HG03159 (cell line): ENCODE measurements at regions not wholly inside any gene's neighbourhood (a gene's known extent, or its start where the extent isn't known, plus 50 kb on each side); places are given as distances from the start of the nearest gene placed in this dataset.
"Not testable (repeated sequence)": the region's sequence is repeated elsewhere in the genome, so short reads cannot be mapped to it uniquely, and the experiment has no call there.

Experiments
- ATAC-seq: cut with Tn5 transposase; IDR thresholded peaks from one replicate; pipeline ENCODE4 v1.9.1; 2021; ENCODE audit warnings: mild to moderate bottlenecking, moderate library complexity; ENCODE audit not compliant: unreplicated experiment

- ATAC-seq, result no peak
These were observed 529.2 kb downstream of the RAPGEF2 start for GRCh38 chr4:159632031-159632430.

- no peak for ATAC-seq
These were observed 536.9 kb downstream of the RAPGEF2 start for GRCh38 chr4:159639671-159640323.

- ATAC-seq, result no peak
These were observed 546.4 kb downstream of the RAPGEF2 start for GRCh38 chr4:159649237-159649636.

DNA sequence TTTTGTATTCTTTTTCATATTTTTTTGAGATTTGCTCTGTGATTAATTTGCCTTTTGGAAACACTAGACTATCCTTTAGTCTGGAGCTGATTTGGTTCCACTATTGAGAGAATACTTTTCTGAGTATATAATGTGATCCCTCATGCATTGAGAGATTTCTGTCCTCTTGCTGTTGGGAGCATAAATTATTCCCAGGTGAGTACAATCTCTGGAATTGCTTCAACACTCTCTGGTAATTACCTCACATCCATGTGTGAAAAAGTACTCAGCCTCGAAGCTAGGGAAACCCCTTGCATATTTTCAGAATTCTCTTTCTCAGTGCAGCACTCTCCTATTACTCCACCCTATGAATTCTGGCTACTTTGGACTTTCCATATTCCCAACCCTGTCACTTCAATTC, 550.0 kb downstream of the RAPGEF2 start:
- ATAC-seq, result no peak

- ATAC-seq, result no peak
These were observed 552.7 kb downstream of the RAPGEF2 start for GRCh38 chr4:159655547-159655946.

DNA sequence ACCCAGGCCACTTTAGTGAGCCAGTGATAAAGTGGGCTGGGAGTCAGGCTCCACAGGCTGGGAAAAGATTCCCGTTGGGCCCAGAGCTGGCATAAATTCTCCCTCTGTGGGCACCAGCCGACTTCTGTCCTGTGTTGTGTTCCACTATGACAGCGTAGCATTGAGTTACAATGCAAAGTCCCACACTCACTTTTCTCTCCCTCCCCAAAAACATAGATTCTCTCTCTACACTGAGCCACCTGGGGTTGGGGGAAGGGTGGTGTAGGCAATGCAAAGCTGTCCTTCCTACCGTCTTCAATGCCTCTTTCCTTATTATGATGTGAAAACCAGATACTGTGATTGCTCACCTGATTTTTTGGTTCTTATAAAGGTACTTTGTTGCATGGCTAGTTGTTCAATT, 566.2 kb downstream of the RAPGEF2 start:
- ATAC-seq, result no peak

DNA sequence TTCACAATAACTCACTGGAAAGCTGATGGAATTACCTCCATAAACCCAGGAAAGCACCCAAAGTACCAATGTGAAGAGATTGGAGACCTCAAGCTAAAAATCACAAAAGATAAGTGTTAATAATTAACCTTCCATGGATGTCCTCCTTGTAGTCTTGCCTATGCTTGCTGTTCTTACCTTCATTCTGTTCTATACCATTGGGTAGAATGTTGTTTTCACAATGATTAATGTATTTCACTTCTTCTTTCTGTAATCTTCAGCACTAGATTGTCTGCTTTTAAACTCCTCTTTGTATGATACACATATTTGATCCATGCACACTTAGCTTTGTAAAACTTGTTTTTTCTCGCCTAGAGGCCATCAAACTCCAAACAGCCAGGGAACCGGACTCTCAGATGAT, 570.3 kb downstream of the RAPGEF2 start:
- ATAC-seq, result no peak

GRCh38 chr4:159674241-159674640, 571.4 kb downstream of the RAPGEF2 start:
- ATAC-seq, result no peak

DNA sequence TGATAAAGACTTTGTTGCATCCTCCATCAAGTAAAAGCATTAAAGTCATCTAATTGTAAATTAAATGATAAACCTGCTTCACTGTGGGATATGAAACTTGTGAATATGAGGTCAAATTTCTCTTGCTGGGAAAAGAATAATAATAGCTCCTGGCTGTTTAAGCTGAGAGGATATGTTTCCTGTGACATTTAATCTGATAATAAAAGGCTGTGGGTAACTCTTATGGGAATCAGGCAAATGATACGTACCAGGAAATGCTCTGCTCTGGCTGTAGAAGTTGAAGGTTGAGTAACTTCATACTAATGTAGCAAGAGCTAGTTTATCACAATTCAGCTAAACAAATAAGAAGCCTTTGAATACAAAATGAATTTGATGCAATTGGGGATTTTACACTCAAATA, 574.6 kb downstream of the RAPGEF2 start:
- ATAC-seq, result no peak

DNA sequence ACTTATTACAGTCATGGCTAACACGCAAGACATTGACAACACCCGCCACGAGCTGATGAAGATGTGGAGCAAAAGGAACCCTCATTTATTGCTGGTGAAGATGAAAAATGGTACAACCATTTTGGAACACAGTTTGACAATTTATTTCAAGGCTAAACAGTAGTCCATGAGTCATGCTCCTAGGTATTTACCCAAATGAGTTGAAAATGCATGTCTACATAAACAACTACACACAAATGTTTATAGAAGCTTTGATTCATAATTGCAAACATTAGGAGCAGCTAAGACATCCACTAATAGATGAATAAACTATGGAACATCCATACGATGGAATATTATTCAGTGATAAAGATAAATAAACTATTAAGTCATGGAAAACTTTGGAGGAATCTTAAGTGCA, 580.1 kb downstream of the RAPGEF2 start:
- no peak for ATAC-seq

- ATAC-seq, result no peak
These were observed 581.2 kb downstream of the RAPGEF2 start for GRCh38 chr4:159684061-159684460.

DNA sequence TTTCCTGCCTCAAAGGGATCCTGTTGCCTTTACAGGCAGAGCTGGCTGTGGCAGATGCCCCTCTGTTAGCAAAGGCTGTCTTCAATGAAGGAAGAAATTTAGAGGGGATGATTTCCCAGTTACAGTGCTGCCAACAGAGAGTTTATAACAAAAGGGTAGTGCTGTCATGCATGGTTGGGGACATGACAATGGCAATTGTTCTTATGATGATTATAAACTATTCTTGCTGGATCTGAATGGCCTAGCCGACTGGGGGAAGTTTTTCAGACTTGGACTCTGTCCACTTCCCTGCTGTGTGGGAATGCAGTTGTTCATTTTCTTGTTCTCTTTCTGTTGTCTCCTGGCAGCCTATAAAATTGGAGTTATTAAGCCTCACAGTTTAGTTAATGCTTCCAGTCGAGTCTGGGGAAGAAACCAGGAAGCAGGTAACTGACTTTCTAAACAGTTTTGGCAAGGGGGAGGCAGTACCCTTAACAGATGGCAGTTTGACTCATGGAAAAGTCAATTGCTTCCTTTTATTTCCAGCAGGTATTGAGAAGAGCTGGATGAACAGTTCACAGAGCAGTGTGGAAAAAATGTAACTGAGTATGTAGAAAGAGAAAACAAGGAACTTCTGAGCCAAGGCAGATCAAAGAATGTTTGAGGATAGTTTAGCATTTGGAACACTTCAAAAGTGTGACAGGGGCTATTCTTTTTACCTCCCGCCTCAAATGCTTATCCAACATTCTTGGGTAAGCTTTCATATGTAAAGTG, 582.6 kb downstream of the RAPGEF2 start:
- ATAC-seq, result no peak

DNA sequence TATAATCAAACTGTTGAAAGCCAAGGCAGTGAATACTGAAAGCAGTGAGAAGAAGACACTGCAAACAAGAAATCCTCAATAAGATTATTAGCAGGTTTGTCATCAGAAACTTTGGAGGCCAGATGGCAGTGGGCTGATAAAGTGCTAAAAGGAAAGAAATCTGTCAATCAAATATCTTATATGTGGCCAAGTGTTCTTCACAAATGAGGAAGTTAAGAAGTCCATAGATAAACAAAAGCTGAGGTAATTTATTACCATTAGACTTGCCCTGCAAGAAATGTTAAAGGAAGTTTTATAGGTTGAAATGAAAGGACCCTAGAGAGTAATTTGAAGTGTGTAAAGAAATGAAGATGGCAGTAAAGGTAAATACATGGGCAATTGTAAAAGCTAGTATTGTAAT, 586.6 kb downstream of the RAPGEF2 start:
- no peak for ATAC-seq

GRCh38 chr4:159697322-159698283, 594.7 kb downstream of the RAPGEF2 start:
- no peak for ATAC-seq

DNA sequence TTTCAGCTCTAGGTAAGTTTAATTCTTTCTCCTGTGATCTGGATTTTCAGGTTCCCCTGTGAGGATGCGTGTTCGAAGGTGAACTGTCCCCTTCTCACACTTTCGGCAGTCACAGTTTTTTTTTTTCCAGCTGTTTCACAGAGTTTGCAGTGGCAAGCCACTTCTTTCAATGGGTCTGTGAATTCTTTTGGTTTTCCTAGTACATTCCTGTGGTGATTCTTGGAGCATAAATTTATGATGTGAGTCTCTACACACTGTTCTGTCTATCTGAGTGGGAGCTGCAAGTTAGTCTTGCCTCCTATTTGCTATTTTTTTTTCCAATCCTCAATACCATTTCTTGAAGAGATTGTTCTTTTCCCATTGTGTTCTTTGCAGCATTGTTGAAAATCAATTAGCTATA, 595.5 kb downstream of the RAPGEF2 start:
- no peak for ATAC-seq

DNA sequence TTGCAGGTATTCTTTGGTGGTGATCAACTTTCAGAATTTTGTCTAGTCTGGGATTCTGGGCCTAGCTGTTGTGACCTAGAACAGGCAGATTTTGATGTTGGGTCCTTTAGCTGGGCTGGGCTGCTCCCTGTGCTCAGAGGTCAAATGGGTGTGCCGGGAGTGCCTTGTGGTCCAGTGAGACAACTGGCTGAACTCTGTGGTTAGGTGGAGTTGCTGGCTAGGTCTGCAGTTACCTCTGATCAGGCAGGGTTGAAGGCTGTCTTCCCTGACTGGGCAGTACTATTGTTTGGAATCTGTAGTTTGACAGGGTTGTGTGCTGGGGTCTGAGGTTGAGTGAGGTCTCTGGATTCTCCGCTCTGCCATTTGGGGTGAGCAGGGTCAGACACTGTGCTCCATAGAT, 599.3 kb downstream of the RAPGEF2 start:
- ATAC-seq, result no peak

GRCh38 chr4:159705334-159705733, 602.5 kb downstream of the RAPGEF2 start:
- no peak for ATAC-seq

DNA sequence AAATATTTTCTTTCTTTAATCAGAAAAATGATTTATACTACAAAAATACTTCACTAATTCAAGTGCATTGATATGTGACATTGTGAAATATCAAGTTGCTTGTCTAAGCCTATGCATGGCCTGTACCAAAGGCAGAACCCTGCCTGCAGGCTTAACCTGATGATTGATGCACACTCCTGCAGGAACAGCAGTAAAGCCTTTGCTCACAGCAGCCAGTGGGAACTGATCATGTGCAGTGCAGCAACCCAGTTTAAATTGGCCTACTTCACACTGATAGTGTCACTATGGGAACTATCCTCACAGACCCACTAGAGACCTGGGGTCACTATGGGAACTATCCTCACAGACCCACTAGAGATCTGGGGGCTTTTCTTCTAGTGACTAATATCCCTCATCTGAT, 603.8 kb downstream of the RAPGEF2 start:
- ATAC-seq, result no peak

DNA sequence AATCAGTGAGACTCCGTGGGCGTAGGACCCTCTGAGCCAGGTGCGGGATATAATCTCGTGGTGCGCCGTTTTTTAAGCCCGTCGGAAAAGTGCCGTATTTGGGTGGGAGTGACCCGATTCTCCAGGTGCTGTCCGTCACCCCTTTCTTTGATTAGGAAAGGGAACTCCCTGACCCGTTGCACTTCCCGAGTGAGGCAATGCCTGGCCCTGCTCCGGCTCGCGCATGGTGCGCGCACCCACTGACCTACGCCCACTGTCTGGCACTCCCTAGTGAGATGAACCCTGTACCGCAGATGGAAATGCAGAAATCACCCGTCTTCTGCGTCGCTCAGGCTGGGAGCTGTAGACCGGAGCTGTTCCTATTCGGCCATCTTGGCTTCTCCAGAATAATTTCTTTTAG, 612.3 kb downstream of the RAPGEF2 start:
- not testable (repeated sequence) for ATAC-seq

- no peak for ATAC-seq
These were observed 616.7 kb downstream of the RAPGEF2 start for GRCh38 chr4:159719531-159719930.

DNA sequence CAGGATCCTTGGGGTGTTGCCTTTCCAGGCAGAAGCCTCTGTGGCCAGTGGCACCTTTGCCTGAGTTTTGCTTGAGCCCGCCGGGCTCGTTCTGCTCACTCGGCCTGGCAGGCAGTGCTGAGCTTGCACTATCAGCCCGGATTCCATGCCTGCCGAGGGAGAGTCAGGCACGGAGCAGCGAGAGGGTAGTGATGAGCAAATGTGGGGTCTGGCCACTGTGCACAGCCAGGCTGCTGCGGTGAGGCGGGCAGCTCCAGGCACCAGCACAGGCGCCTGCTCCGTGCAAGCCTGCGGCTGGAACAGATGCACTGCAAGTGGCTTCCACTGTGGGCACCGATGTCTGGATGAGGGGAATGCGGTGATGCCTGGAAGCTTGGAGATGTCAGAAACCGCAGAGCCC, 619.2 kb downstream of the RAPGEF2 start:
- no peak for ATAC-seq

DNA sequence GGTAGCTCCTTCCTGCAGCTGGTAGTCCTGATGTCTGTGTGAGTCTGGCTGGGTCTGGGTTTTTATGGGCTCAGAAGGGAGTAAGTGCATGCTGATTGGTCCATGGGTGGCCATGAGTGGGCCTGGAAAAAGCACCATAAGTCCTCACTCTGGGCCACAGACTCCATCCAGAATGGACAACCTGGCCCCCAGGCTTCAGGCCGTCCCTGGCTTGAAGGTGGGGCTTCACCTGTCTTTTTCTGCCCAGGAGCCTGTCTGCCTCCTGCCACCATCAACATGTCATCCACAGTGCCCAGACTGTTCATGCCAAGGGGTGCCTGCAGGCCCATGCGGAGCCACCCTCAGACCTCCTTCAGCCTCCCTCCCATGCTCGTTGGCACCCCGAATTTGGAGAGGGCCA, 620.0 kb downstream of the RAPGEF2 start:
- no peak for ATAC-seq
